IPS-18c (cell line): ENCODE measurements at regions not wholly inside any gene's neighbourhood (a gene's known extent, or its start where the extent isn't known, plus 50 kb on each side); places are given as distances from the start of the nearest gene placed in this dataset.
"Not testable (repeated sequence)": the region's sequence is repeated elsewhere in the genome, so short reads cannot be mapped to it uniquely, and the experiment has no call there.

ENCODE experiments used
- H3K4me3 ChIP-seq: 2 replicates; pipeline ENCODE4 v1.7.0; 2013; ENCODE audit warnings: low read depth, mild to moderate bottlenecking, low read length, moderate library complexity; ENCODE audit not compliant: insufficient read depth
- H3K9me3 ChIP-seq: one replicate; pipeline ENCODE4 v1.6.1; 2013; ENCODE audit warnings: mild to moderate bottlenecking, low read length, moderate library complexity; ENCODE audit not compliant: control insufficient read depth, insufficient read depth

- Histone ChIP-seq H3K9me3 (no peaks in the 10 kb centered on the region), H3K4me3 (no peak overlapping the region)
Observed at GRCh38 chr2:174673876-174674275, 76.3 kb upstream of the WIPF1 start.

- no peak overlapping the region for H3K4me3 ChIP-seq
- no peaks in the 10 kb centered on the region for H3K9me3 ChIP-seq
Observed at GRCh38 chr2:174673440-174673839, 75.8 kb upstream of the WIPF1 start.

DNA sequence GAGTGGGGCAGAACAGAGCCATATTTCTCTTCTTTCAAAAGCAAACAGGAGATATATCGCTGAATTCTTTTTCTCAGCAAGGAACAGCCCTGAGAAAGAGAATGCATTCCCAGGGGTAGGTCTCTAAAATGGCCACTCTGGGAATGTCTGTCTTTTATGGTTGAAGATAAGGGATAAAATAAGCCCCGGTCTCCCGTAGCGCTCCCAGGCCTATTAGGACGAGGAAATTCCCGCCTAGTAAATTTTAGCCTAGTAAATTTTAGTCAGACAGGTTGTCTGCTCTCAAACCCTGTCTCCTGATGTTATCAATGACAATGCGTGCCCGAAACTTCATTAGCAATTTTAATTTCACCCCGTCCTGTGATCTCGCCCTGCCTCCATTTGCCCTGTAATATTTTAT lies 73.9 kb upstream of the WIPF1 start:
- not testable (repeated sequence) for H3K9me3 ChIP-seq, H3K4me3 ChIP-seq

GRCh38 chr2:174670446-174670845 lies 72.8 kb upstream of the WIPF1 start:
- H3K9me3 ChIP-seq = no peaks in the 10 kb centered on the region

GRCh38 chr2:174669336-174669735 lies 71.7 kb upstream of the WIPF1 start:
- Histone ChIP-seq H3K9me3 (no peaks in the 10 kb centered on the region), H3K4me3 (no peak overlapping the region)

More at GRCh38 chr2:174670446-174670845, 72.8 kb upstream of the WIPF1 start:
- no peak overlapping the region for H3K4me3 ChIP-seq

GRCh38 chr2:174668075-174668474 lies 70.5 kb upstream of the WIPF1 start:
- no peaks in the 10 kb centered on the region for H3K9me3 ChIP-seq
- no peak overlapping the region for H3K4me3 ChIP-seq

DNA sequence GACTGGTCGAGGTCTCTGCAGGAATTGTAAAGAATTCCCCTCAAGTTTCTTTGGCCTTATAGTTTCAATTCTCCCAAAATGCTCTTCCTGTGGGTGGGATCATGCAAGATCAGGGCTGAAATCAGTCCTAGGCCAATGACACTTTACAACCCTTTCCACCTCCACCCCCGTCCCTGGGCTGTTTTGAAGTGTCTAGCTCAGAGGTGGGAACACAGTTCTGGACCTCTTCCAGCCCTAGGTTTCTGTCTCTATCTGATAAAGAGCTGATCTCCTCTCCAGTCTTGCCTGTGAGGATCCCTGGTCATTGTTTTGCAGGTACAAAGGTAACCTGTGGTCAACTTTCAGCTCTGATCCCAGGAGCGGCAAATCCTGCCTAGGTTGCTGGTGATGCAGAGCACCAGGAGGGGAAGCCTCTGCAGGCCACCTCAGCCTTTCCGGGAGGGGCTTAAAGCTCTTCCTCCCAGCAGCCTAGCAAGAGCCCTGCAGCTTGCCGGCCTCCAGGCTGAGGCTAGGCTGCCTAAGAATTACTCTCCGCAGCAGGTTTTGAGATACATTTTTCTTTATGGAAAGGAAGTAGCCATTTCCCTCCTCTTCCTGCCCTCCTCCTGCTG lies 69.8 kb upstream of the WIPF1 start:
- Histone ChIP-seq H3K9me3 (no peaks in the 10 kb centered on the region), H3K4me3 (no peak overlapping the region)

- no peak overlapping the region for H3K4me3 ChIP-seq
- no peaks in the 10 kb centered on the region for H3K9me3 ChIP-seq
Observed at GRCh38 chr2:174666845-174667244, 69.2 kb upstream of the WIPF1 start.

DNA sequence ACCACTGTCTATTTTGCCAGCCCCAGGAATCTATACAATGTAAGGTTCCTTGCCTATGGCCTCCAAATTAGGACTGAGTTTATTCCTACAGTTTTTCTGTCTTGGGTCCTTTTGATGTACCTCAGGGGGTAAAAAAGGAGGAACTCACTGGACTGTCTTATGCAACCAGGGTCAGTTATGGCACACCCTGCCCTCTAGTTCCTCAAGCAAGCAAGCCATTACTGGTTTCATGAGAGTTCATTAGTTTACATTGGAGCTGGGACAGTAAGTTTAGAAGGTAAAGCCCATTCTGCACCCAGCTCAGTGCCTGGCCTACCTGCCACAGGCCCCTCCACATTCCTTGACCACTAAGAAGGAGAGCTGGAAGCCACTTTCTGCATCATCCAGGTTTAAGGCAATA lies 68.7 kb upstream of the WIPF1 start:
- no peak overlapping the region for H3K4me3 ChIP-seq
- H3K9me3 ChIP-seq = no peaks in the 10 kb centered on the region

GRCh38 chr2:174664084-174664759 lies 66.6 kb upstream of the WIPF1 start:
- H3K4me3 ChIP-seq = no peak overlapping the region
- no peaks in the 10 kb centered on the region for H3K9me3 ChIP-seq

DNA sequence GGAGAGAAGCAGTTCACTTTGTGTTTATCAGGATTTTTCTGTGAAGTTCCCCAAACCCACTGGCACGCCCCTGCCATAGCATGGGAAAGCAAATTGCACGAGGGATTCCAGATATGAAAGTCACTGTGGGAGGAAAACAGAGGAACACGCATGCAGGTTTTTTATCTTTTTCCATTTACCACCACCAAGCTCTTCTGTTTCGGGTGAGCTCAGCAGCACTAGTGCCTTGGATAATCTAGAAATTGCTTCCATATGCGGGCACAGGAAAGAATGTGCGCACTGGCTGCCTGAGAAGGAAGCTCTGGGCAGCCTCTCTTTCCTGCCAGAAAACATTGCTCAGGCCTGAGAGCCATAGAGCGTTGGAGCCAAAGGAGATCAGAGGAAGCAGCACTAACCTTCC lies 65.9 kb upstream of the WIPF1 start:
- H3K4me3 ChIP-seq = no peak overlapping the region
- H3K9me3 ChIP-seq = no peaks in the 10 kb centered on the region

DNA sequence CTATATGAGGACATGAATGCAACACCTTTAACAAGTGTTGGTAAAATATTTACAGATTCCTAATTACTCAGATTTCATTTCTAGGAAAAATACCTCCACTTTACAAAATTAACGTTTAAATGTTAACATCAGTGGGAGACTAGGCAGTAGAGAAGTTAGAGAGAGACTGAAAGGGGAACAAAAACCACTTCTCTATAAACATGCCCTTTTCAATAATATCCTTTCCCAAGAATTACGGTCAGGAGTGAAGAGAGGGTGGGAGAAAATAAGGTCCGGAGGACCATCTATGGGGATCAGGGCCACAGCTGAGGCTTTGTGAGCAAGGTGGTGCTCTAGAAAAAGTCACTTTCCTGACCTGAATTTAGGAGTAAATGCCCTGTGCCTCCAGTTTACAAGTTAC lies 65.3 kb upstream of the WIPF1 start:
- Histone ChIP-seq H3K9me3 (no peaks in the 10 kb centered on the region), H3K4me3 (no peak overlapping the region)

DNA sequence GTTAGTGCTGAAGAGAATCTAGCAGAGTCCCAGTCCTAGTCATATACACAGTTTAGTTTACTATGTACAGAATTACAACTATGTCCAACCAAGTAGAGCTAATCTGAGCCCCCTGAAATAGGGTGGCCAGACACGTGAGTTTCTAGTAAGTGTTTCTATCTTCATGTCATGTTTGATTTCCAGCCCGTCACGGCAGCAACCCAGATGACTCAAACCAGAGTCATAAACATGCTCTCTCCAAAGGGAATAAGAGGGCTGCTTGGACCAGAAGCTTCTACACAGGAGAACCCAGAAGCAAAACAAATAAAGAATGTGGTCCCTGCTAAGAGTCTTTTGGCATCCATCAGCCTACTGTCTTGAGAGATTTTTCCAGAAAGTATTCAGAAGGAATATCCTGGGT lies 64.9 kb upstream of the WIPF1 start:
- Histone ChIP-seq H3K4me3 (no peak overlapping the region), H3K9me3 (no peaks in the 10 kb centered on the region)

GRCh38 chr2:174660984-174661675 lies 63.5 kb upstream of the WIPF1 start:
- no peak overlapping the region for H3K4me3 ChIP-seq
- H3K9me3 ChIP-seq = no peaks in the 10 kb centered on the region

DNA sequence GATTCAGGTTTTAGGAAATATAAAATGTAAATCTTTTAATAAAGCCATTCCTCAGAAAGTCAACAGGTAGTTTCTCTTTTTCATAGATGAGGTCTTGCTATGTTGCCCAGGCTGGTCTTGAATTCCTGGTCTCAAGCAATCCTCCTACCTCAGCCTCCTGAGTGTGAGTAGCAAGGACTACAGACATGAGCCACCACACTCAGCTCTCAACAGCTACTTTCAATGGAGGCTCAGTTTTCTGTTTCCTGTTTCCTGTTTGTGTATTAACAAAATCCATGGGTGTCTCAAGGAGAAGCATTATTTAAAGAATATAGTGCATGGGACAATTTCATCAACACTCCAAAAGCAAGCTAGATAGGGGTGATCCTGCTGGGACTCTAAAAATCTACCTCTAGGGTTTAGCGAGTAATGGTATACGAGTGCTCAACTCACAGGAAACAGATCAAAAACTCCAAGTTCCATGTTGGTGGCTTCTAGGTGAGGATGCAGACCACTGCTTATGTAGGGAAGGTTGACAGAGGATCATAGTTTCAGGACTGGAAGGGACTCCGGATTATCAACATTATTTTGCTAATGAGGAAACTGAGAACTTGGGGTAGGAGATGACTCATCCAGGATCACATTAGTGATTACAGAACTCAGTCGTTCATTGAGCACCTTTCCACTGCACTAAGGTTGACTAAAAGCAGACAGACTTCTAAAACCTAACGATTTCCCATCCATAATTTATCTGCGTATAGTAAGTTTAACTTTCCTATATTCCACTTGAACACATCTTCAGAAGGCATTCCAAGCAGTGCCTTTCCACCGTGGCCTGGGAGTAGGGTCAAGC lies 61.7 kb upstream of the WIPF1 start:
- no peaks in the 10 kb centered on the region for H3K9me3 ChIP-seq
- no peak overlapping the region for H3K4me3 ChIP-seq

DNA sequence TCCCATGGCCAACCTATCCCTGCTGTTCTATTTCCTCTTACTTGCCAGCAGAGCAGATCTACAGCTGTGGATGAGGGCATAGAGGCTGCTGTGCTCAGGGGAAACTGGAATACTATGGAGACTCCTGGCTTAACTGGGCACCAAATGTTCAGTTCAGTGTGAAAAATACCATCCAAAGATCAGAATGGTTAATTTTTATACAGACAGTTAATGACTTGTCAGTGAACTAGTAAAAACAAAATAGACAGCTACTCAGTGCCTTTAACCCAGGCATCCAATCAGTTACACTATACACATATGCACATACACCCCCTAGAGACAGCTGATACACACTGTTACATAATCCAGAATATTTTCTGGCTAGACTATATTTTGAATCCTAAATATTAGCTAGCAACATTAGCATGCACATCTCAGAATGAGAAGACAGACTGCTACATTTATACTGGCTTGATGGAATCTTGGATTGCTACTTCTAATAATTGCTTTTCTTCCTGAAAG lies 59.1 kb upstream of the WIPF1 start:
- H3K4me3 ChIP-seq = no peak overlapping the region
- no peaks in the 10 kb centered on the region for H3K9me3 ChIP-seq

DNA sequence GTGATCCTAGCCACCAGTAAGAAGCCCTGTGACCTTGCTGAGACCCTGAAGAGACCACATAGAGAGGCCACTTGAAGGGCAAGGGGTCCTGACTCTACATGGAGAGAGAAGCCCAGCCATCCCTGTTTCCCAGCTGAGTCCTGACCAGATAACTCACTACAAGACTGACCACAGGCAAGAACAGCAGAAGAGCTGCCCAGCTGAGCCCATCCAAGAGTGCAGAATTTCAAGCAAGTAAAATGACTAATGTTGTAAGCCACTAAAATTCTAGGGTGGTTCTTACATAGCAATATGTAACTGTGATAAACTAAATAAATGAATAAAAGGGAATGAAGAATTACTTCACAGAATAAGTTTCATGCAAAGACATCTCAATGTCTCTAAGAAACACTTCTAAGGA lies 58.4 kb upstream of the WIPF1 start:
- no peak overlapping the region for H3K4me3 ChIP-seq
- no peaks in the 10 kb centered on the region for H3K9me3 ChIP-seq
